Loucy (cell line): ENCODE measurements at regions not wholly inside any gene's neighbourhood (a gene's known extent, or its start where the extent isn't known, plus 50 kb on each side); places are given as distances from the start of the nearest gene placed in this dataset.

Experiments used
- H2AFZ ChIP-seq: fragments of 200-600 bp; sonication (generic); 2 replicates; pipeline ENCODE4 v1.6.0; 2016; ENCODE audit warnings: antibody characterized with exemption, mild to moderate bottlenecking, low read length, moderate library complexity
- H3F3A ChIP-seq: fragments of 200-600 bp; 2 replicates; pipeline ENCODE4 v1.6.0; 2016; ENCODE audit warnings: antibody characterized with exemption, low read depth, mild to moderate bottlenecking
- H3K27me3 ChIP-seq: fragments of 200-600 bp; sonication (generic); 2 replicates; pipeline ENCODE4 v1.6.1; 2014; ENCODE audit warnings: low read length, mild to moderate bottlenecking; ENCODE audit not compliant: insufficient read depth, poor library complexity, severe bottlenecking
- H3K36me3 ChIP-seq: fragments of 200-600 bp; sonication (generic); 2 replicates; pipeline ENCODE4 v1.6.1; 2016; ENCODE audit warnings: low read length; ENCODE audit not compliant: insufficient read depth
- H3K4me1 ChIP-seq: fragments of 200-600 bp; sonication (generic); 2 replicates; pipeline ENCODE4 v1.5.1; 2014; ENCODE audit warnings: low read length, mild to moderate bottlenecking; ENCODE audit not compliant: insufficient read depth, poor library complexity, severe bottlenecking
- H3K4me2 ChIP-seq: fragments of 200-600 bp; sonication (generic); 2 replicates; pipeline ENCODE4 v1.6.0; 2014; ENCODE audit warnings: antibody characterized with exemption, low read length, low read depth, mild to moderate bottlenecking; ENCODE audit not compliant: poor library complexity, severe bottlenecking
- H3K4me3 ChIP-seq: fragments of 200-600 bp; sonication (generic); 2 replicates; pipeline ENCODE4 v1.5.1; 2014; ENCODE audit warnings: low read length, mild to moderate bottlenecking, mixed read lengths; ENCODE audit not compliant: poor library complexity, severe bottlenecking
- H3K79me2 ChIP-seq: fragments of 200-600 bp; sonication (generic); 2 replicates; pipeline ENCODE4 v1.6.1; 2014; ENCODE audit warnings: low read length; ENCODE audit not compliant: insufficient read depth
- H3K9ac ChIP-seq: fragments of 200-600 bp; sonication (generic); 2 replicates; pipeline ENCODE4 v1.6.0; 2014; ENCODE audit warnings: mild to moderate bottlenecking, low read depth, low read length, moderate library complexity; ENCODE audit not compliant: poor library complexity, severe bottlenecking
- H3K9me2 ChIP-seq: fragments of 200-600 bp; sonication (generic); replicated peaks from 2 replicates; pipeline ENCODE4 v1.6.1; 2016; ENCODE audit warnings: low read depth, low read length, mixed read lengths
- H3K9me3 ChIP-seq: fragments of 200-600 bp; sonication (generic); 2 replicates; pipeline ENCODE4 v1.6.1; 2014; ENCODE audit warnings: mild to moderate bottlenecking, antibody characterized with exemption, low read length, low read depth; ENCODE audit not compliant: insufficient read depth
- H4K20me1 ChIP-seq: fragments of 200-600 bp; sonication (generic); 2 replicates; pipeline ENCODE4 v1.6.0; 2014; ENCODE audit warnings: antibody characterized with exemption, low read length, mild to moderate bottlenecking; ENCODE audit not compliant: insufficient read depth, poor library complexity, severe bottlenecking
- CTCF ChIP-seq: fragments of 200-600 bp; sonication (generic); conservative IDR thresholded peaks from 2 replicates; pipeline ENCODE4 v1.5.1; 2014; ENCODE audit warnings: mild to moderate bottlenecking, antibody characterized with exemption, low read length
- EZH2phosphoT487 ChIP-seq: fragments of 200-600 bp; IDR thresholded peaks from 2 replicates; pipeline ENCODE4 v1.6.1; 2018; ENCODE audit warnings: antibody characterized with exemption, mild to moderate bottlenecking, moderate library complexity, borderline replicate concordance

- H3K4me1 ChIP-seq: no peaks in the 10 kb centered on the region
Measured at GRCh38 chr6:148286563-148286962, 56.1 kb upstream of the SASH1 start.

GRCh38 chr6:148287623-148288333 is 54.9 kb upstream of the SASH1 start:
- H3K4me3 ChIP-seq: no peak overlapping the region
- H3K79me2 ChIP-seq: no peaks in the 10 kb centered on the region
- no peaks in the 10 kb centered on the region for H3K36me3 ChIP-seq
- H2AFZ ChIP-seq: no peak overlapping the region
- no peaks in the 10 kb centered on the region for H3K9me3 ChIP-seq
- H3K27me3 ChIP-seq: no peaks in the 10 kb centered on the region
- H3K9me2 ChIP-seq: no peaks in the 10 kb centered on the region
- TF ChIP-seq EZH2phosphoT487 (no peak), CTCF (no peak)
- no peaks in the 10 kb centered on the region for H3F3A ChIP-seq
- H3K4me2 ChIP-seq: no peak overlapping the region
- no peak overlapping the region for H3K9ac ChIP-seq
- H3K4me1 ChIP-seq: no peaks in the 10 kb centered on the region
- H4K20me1 ChIP-seq: no peaks in the 10 kb centered on the region

More at GRCh38 chr6:148286563-148286962, 56.1 kb upstream of the SASH1 start:
- no peaks in the 10 kb centered on the region for H3K27me3 ChIP-seq
- no peak for TF ChIP-seq EZH2phosphoT487
- TF ChIP-seq CTCF: no peak
- H3K36me3 ChIP-seq: no peaks in the 10 kb centered on the region
- no peak overlapping the region for H3K9ac ChIP-seq
- no peaks in the 10 kb centered on the region for H4K20me1 ChIP-seq
- no peaks in the 10 kb centered on the region for H3F3A ChIP-seq
- H2AFZ ChIP-seq: no peak overlapping the region
- H3K4me3 ChIP-seq: no peak overlapping the region
- H3K79me2 ChIP-seq: no peaks in the 10 kb centered on the region
- no peaks in the 10 kb centered on the region for H3K9me3 ChIP-seq
- no peaks in the 10 kb centered on the region for H3K9me2 ChIP-seq
- no peak overlapping the region for H3K4me2 ChIP-seq

GRCh38 chr6:148288541-148288940 is 54.1 kb upstream of the SASH1 start:
- Histone ChIP-seq H3K9ac (no peak overlapping the region), H3K27me3 (no peaks in the 10 kb centered on the region), H3F3A (no peaks in the 10 kb centered on the region), H2AFZ (no peak overlapping the region), H3K79me2 (no peaks in the 10 kb centered on the region), H3K9me3 (no peaks in the 10 kb centered on the region), H3K9me2 (no peaks in the 10 kb centered on the region), H3K4me3 (no peak overlapping the region), H3K36me3 (no peaks in the 10 kb centered on the region), H3K4me2 (no peak overlapping the region), H4K20me1 (no peaks in the 10 kb centered on the region), H3K4me1 (no peaks in the 10 kb centered on the region)
- no peak for TF ChIP-seq CTCF
- TF ChIP-seq EZH2phosphoT487: no peak
